GM18909 (cell line): ENCODE measurements at regions not wholly inside any gene's neighbourhood (a gene's known extent, or its start where the extent isn't known, plus 50 kb on each side); places are given as distances from the start of the nearest gene placed in this dataset.

ENCODE experiments used
- ATAC-seq: cut with Tn5 transposase; IDR thresholded peaks from one replicate; pipeline ENCODE4 v1.9.1; 2021; ENCODE audit warnings: mild to moderate bottlenecking; ENCODE audit not compliant: unreplicated experiment, poor library complexity

- no peak for ATAC-seq
Observed at GRCh38 chr13:47148543-47148942, 251.7 kb upstream of the HTR2A start.

GRCh38 chr13:47147812-47148119 lies 250.9 kb upstream of the HTR2A start:
- ATAC-seq: no peak

GRCh38 chr13:47146991-47147811 lies 250.3 kb upstream of the HTR2A start:
- peak; percentile 95 for ATAC-seq

- ATAC-seq: no peak
Observed at GRCh38 chr13:47146136-47146535, 249.3 kb upstream of the HTR2A start.

- no peak for ATAC-seq
Observed at GRCh38 chr13:47144782-47145181, 247.9 kb upstream of the HTR2A start.

GRCh38 chr13:47142105-47142504 lies 245.3 kb upstream of the HTR2A start:
- ATAC-seq: no peak

GRCh38 chr13:47139519-47139918 lies 242.7 kb upstream of the HTR2A start:
- ATAC-seq: no peak

GRCh38 chr13:47136504-47136941 lies 239.7 kb upstream of the HTR2A start:
- no peak for ATAC-seq

- no peak for ATAC-seq
Observed at GRCh38 chr13:47135800-47136503, 239.1 kb upstream of the HTR2A start.

- no peak for ATAC-seq
Observed at GRCh38 chr13:47134939-47135489, 238.2 kb upstream of the HTR2A start.

- no peak for ATAC-seq
Observed at GRCh38 chr13:47133011-47133445, 236.2 kb upstream of the HTR2A start.

- no peak for ATAC-seq
Observed at GRCh38 chr13:47129461-47129860, 232.6 kb upstream of the HTR2A start.

- ATAC-seq: no peak
Observed at GRCh38 chr13:47126432-47126831, 229.6 kb upstream of the HTR2A start.

- no peak for ATAC-seq
Observed at GRCh38 chr13:47121092-47121763, 224.4 kb upstream of the HTR2A start.

GRCh38 chr13:47120282-47120681 lies 223.4 kb upstream of the HTR2A start:
- ATAC-seq: no peak

- no peak for ATAC-seq
Observed at GRCh38 chr13:47119575-47120235, 222.9 kb upstream of the HTR2A start.

- no peak for ATAC-seq
Observed at GRCh38 chr13:47117268-47117667, 220.4 kb upstream of the HTR2A start.

GRCh38 chr13:47114030-47114429 lies 217.2 kb upstream of the HTR2A start:
- no peak for ATAC-seq

- ATAC-seq: no peak
Observed at GRCh38 chr13:47112903-47113299, 216.0 kb upstream of the HTR2A start.

GRCh38 chr13:47112205-47112902 lies 215.5 kb upstream of the HTR2A start:
- ATAC-seq: no peak
